RPMI7951 (cell line): ENCODE measurements at regions not wholly inside any gene's neighbourhood (a gene's known extent, or its start where the extent isn't known, plus 50 kb on each side); places are given as distances from the start of the nearest gene placed in this dataset.

ENCODE experiments used
- DNase-seq: peaks from one replicate; pipeline ENCODE4 v3.0.0-alpha.2; 2012; ENCODE audit warnings: low read depth

- no peak for DNase-seq
Observed at GRCh38 chr1:193614275-193614674, 427.9 kb upstream of the B3GALT2 start.

- DNase-seq: no peak
Observed at GRCh38 chr1:193613041-193613440, 426.6 kb upstream of the B3GALT2 start.

- no peak for DNase-seq
Observed at GRCh38 chr1:193609592-193609991, 423.2 kb upstream of the B3GALT2 start.

- no peak for DNase-seq
Observed at GRCh38 chr1:193607787-193608186, 421.4 kb upstream of the B3GALT2 start.

GRCh38 chr1:193606035-193606434, 419.6 kb upstream of the B3GALT2 start:
- no peak for DNase-seq

- no peak for DNase-seq
Observed at GRCh38 chr1:193602705-193603104, 416.3 kb upstream of the B3GALT2 start.

GRCh38 chr1:193593147-193593885, 406.9 kb upstream of the B3GALT2 start:
- no peak for DNase-seq

- DNase-seq: no peak
Observed at GRCh38 chr1:193592317-193592716, 405.9 kb upstream of the B3GALT2 start.

- DNase-seq: no peak
Observed at GRCh38 chr1:193590102-193590501, 403.7 kb upstream of the B3GALT2 start.

GRCh38 chr1:193589597-193590040, 403.2 kb upstream of the B3GALT2 start:
- no peak for DNase-seq

- DNase-seq: no peak
Observed at GRCh38 chr1:193588311-193589082, 402.1 kb upstream of the B3GALT2 start.

- no peak for DNase-seq
Observed at GRCh38 chr1:193584731-193585239, 398.4 kb upstream of the B3GALT2 start.

- DNase-seq: no peak
Observed at GRCh38 chr1:193581341-193581740, 394.9 kb upstream of the B3GALT2 start.

GRCh38 chr1:193580419-193580818, 394.0 kb upstream of the B3GALT2 start:
- DNase-seq: no peak

GRCh38 chr1:193579323-193579722, 392.9 kb upstream of the B3GALT2 start:
- DNase-seq: no peak

GRCh38 chr1:193574913-193575312, 388.5 kb upstream of the B3GALT2 start:
- no peak for DNase-seq

GRCh38 chr1:193569983-193570269, 383.5 kb upstream of the B3GALT2 start:
- no peak for DNase-seq

- peak; percentile 3 for DNase-seq
Observed at GRCh38 chr1:193569096-193569982, 382.9 kb upstream of the B3GALT2 start.

- DNase-seq: no peak
Observed at GRCh38 chr1:193568512-193568911, 382.1 kb upstream of the B3GALT2 start.

- no peak for DNase-seq
Observed at GRCh38 chr1:193567937-193568336, 381.5 kb upstream of the B3GALT2 start.

- DNase-seq: no peak
Observed at GRCh38 chr1:193566735-193567134, 380.3 kb upstream of the B3GALT2 start.

- no peak for DNase-seq
Observed at GRCh38 chr1:193565971-193566577, 379.7 kb upstream of the B3GALT2 start.
